Activated naive CD4-positive, alpha-beta T cell treated with anti-CD3 and anti-CD28 coated beads, Interleukin-2, amount 50 U/mL, for 24 hours (primary cell): ENCODE measurements at regions not wholly inside any gene's neighbourhood (a gene's known extent, or its start where the extent isn't known, plus 50 kb on each side); places are given as distances from the start of the nearest gene placed in this dataset.
"Not testable (repeated sequence)": the region's sequence is repeated elsewhere in the genome, so short reads cannot be mapped to it uniquely, and the experiment has no call there.

Source experiments
- H3K27ac Mint-ChIP-seq: one replicate; pipeline ENCODE4 v1.8.0; 2021; ENCODE audit warnings: mild to moderate bottlenecking, mixed read lengths
- H3K27me3 Mint-ChIP-seq: one replicate; pipeline ENCODE4 v1.8.0; 2021; ENCODE audit warnings: mixed read lengths
- H3K36me3 Mint-ChIP-seq: one replicate; pipeline ENCODE4 v1.8.0; 2021; ENCODE audit warnings: mixed read lengths
- H3K4me1 Mint-ChIP-seq: one replicate; pipeline ENCODE4 v1.8.0; 2021; ENCODE audit warnings: mixed read lengths
- H3K4me3 Mint-ChIP-seq: one replicate; pipeline ENCODE4 v1.8.0; 2021; ENCODE audit warnings: mild to moderate bottlenecking, mixed read lengths
- H3K9me3 Mint-ChIP-seq: one replicate; pipeline ENCODE4 v1.8.0; 2021; ENCODE audit warnings: mixed read lengths

GRCh38 chr12:131296136-131296535 is 342.4 kb downstream of the ADGRD1 start:
- not testable (repeated sequence) for H3K9me3 Mint-ChIP-seq, H3K4me1 Mint-ChIP-seq, H3K36me3 Mint-ChIP-seq, H3K27ac Mint-ChIP-seq, H3K27me3 Mint-ChIP-seq, H3K4me3 Mint-ChIP-seq

GRCh38 chr12:131296651-131297050 is 342.9 kb downstream of the ADGRD1 start:
- H3K27me3 Mint-ChIP-seq, H3K4me1 Mint-ChIP-seq, H3K9me3 Mint-ChIP-seq, H3K27ac Mint-ChIP-seq, H3K4me3 Mint-ChIP-seq, H3K36me3 Mint-ChIP-seq: not testable (repeated sequence)

GRCh38 chr12:131298526-131299369 is 345.0 kb downstream of the ADGRD1 start:
- H3K36me3 Mint-ChIP-seq, H3K27ac Mint-ChIP-seq, H3K9me3 Mint-ChIP-seq, H3K4me1 Mint-ChIP-seq, H3K27me3 Mint-ChIP-seq, H3K4me3 Mint-ChIP-seq: not testable (repeated sequence)

- H3K4me3 Mint-ChIP-seq, H3K36me3 Mint-ChIP-seq, H3K9me3 Mint-ChIP-seq, H3K27ac Mint-ChIP-seq, H3K27me3 Mint-ChIP-seq, H3K4me1 Mint-ChIP-seq: not testable (repeated sequence)
Observed at GRCh38 chr12:131299370-131299701, 345.6 kb downstream of the ADGRD1 start.

GRCh38 chr12:131303576-131303975 is 349.9 kb downstream of the ADGRD1 start:
- not testable (repeated sequence) for H3K4me3 Mint-ChIP-seq, H3K27ac Mint-ChIP-seq, H3K4me1 Mint-ChIP-seq, H3K9me3 Mint-ChIP-seq, H3K27me3 Mint-ChIP-seq, H3K36me3 Mint-ChIP-seq

- H3K4me1 Mint-ChIP-seq, H3K27me3 Mint-ChIP-seq, H3K27ac Mint-ChIP-seq: not testable (repeated sequence)
Observed at GRCh38 chr12:131304642-131305041, 350.9 kb downstream of the ADGRD1 start.

GRCh38 chr12:131309700-131310099 is 356.0 kb downstream of the ADGRD1 start:
- peaks cover 5% of the 10 kb centered on the region for H3K4me1 Mint-ChIP-seq
- peaks cover 8% of the 10 kb centered on the region for H3K27me3 Mint-ChIP-seq
- no peak overlapping the region for H3K4me3 Mint-ChIP-seq
- H3K36me3 Mint-ChIP-seq: no peaks in the 10 kb centered on the region
- no peaks in the 10 kb centered on the region for H3K9me3 Mint-ChIP-seq
- no peak overlapping the region for H3K27ac Mint-ChIP-seq

More at GRCh38 chr12:131304642-131305041, 350.9 kb downstream of the ADGRD1 start:
- not testable (repeated sequence) for H3K36me3 Mint-ChIP-seq, H3K9me3 Mint-ChIP-seq, H3K4me3 Mint-ChIP-seq

GRCh38 chr12:131310227-131310969 is 356.7 kb downstream of the ADGRD1 start:
- H3K27me3 Mint-ChIP-seq: peaks cover 12% of the 10 kb centered on the region
- H3K27ac Mint-ChIP-seq, H3K9me3 Mint-ChIP-seq, H3K36me3 Mint-ChIP-seq, H3K4me3 Mint-ChIP-seq, H3K4me1 Mint-ChIP-seq: not testable (repeated sequence)

GRCh38 chr12:131311279-131311722 is 357.6 kb downstream of the ADGRD1 start:
- H3K27me3 Mint-ChIP-seq: peaks cover 12% of the 10 kb centered on the region
- not testable (repeated sequence) for H3K9me3 Mint-ChIP-seq, H3K27ac Mint-ChIP-seq, H3K36me3 Mint-ChIP-seq, H3K4me1 Mint-ChIP-seq, H3K4me3 Mint-ChIP-seq

- no peaks in the 10 kb centered on the region for H3K36me3 Mint-ChIP-seq
- peaks cover 12% of the 10 kb centered on the region for H3K27me3 Mint-ChIP-seq
Observed at GRCh38 chr12:131311764-131312163, 358.1 kb downstream of the ADGRD1 start.

GRCh38 chr12:131312382-131312781 is 358.7 kb downstream of the ADGRD1 start:
- peaks cover 12% of the 10 kb centered on the region for H3K27me3 Mint-ChIP-seq
- not testable (repeated sequence) for H3K4me1 Mint-ChIP-seq, H3K4me3 Mint-ChIP-seq, H3K9me3 Mint-ChIP-seq, H3K27ac Mint-ChIP-seq, H3K36me3 Mint-ChIP-seq

More at GRCh38 chr12:131311764-131312163, 358.1 kb downstream of the ADGRD1 start:
- Mint-ChIP-seq H3K4me1 (peaks cover 5% of the 10 kb centered on the region), H3K27ac (peak overlapping the region; percentile 55), H3K4me3 (peak overlapping the region; percentile 26), H3K9me3 (no peaks in the 10 kb centered on the region)

GRCh38 chr12:131312793-131313545 is 359.3 kb downstream of the ADGRD1 start:
- peaks cover 12% of the 10 kb centered on the region for H3K27me3 Mint-ChIP-seq
- peaks cover 5% of the 10 kb centered on the region for H3K4me1 Mint-ChIP-seq
- H3K36me3 Mint-ChIP-seq: no peaks in the 10 kb centered on the region
- H3K4me3 Mint-ChIP-seq: no peak overlapping the region
- H3K9me3 Mint-ChIP-seq: no peaks in the 10 kb centered on the region
- no peak overlapping the region for H3K27ac Mint-ChIP-seq

- Mint-ChIP-seq H3K4me1 (peaks cover 5% of the 10 kb centered on the region), H3K4me3 (no peak overlapping the region), H3K36me3 (no peaks in the 10 kb centered on the region), H3K27me3 (peaks cover 12% of the 10 kb centered on the region), H3K9me3 (no peaks in the 10 kb centered on the region), H3K27ac (no peak overlapping the region)
Observed at GRCh38 chr12:131313635-131314034, 359.9 kb downstream of the ADGRD1 start.

GRCh38 chr12:131314524-131315090 is 360.9 kb downstream of the ADGRD1 start:
- H3K4me1 Mint-ChIP-seq: peaks cover 5% of the 10 kb centered on the region
- no peak overlapping the region for H3K4me3 Mint-ChIP-seq
- peaks cover 12% of the 10 kb centered on the region for H3K27me3 Mint-ChIP-seq
- no peak overlapping the region for H3K27ac Mint-ChIP-seq
- H3K36me3 Mint-ChIP-seq: no peaks in the 10 kb centered on the region
- H3K9me3 Mint-ChIP-seq: no peaks in the 10 kb centered on the region

- no peaks in the 10 kb centered on the region for H3K36me3 Mint-ChIP-seq
- H3K4me1 Mint-ChIP-seq: peaks cover 5% of the 10 kb centered on the region
- H3K9me3 Mint-ChIP-seq: no peaks in the 10 kb centered on the region
- no peak overlapping the region for H3K4me3 Mint-ChIP-seq
- peaks cover 11% of the 10 kb centered on the region for H3K27me3 Mint-ChIP-seq
- H3K27ac Mint-ChIP-seq: no peak overlapping the region
Observed at GRCh38 chr12:131315601-131316000, 361.9 kb downstream of the ADGRD1 start.

- Mint-ChIP-seq H3K27me3 (peaks cover 11% of the 10 kb centered on the region), H3K27ac (no peak overlapping the region), H3K4me1 (peaks cover 5% of the 10 kb centered on the region)
Observed at GRCh38 chr12:131316388-131316787, 362.7 kb downstream of the ADGRD1 start.

More at GRCh38 chr12:131316388-131316787, 362.7 kb downstream of the ADGRD1 start:
- Mint-ChIP-seq H3K36me3 (no peaks in the 10 kb centered on the region), H3K9me3 (no peaks in the 10 kb centered on the region), H3K4me3 (no peak overlapping the region)
